Activated CD8-positive, alpha-beta memory T cell treated with anti-CD3 and anti-CD28 coated beads for 4 hours (primary cell): ENCODE measurements at regions not wholly inside any gene's neighbourhood (a gene's known extent, or its start where the extent isn't known, plus 50 kb on each side); places are given as distances from the start of the nearest gene placed in this dataset.

Experiments used
- DNase-seq, 2 donors: peaks; one replicate each; pipeline ENCODE4 v3.0.0-alpha.2; 2020; ENCODE audit warnings: low read depth in 2 of 2

GRCh38 chr3:159925248-159925647, 63.4 kb upstream of the IL12A start:
- DNase-seq: no peak

GRCh38 chr3:159926573-159926972, 62.1 kb upstream of the IL12A start:
- no peak for DNase-seq

GRCh38 chr3:159928071-159928491, 60.6 kb upstream of the IL12A start:
- no peak for DNase-seq

GRCh38 chr3:159928666-159929065, 60.0 kb upstream of the IL12A start:
- no peak for DNase-seq

GRCh38 chr3:159929171-159930141, 59.2 kb upstream of the IL12A start:
- no peak for DNase-seq

- DNase-seq: no peak
Observed at GRCh38 chr3:159934216-159934615, 54.4 kb upstream of the IL12A start.

GRCh38 chr3:159936541-159936940, 52.1 kb upstream of the IL12A start:
- DNase-seq: no peak

- no peak for DNase-seq
Observed at GRCh38 chr3:159937561-159938166, 51.0 kb upstream of the IL12A start.

GRCh38 chr3:159938714-159939113, 49.9 kb upstream of the IL12A start:
- no peak for DNase-seq
